NCI-H1092 (cell line): ENCODE measurements at regions not wholly inside any gene's neighbourhood (a gene's known extent, or its start where the extent isn't known, plus 50 kb on each side); places are given as distances from the start of the nearest gene placed in this dataset.

Source experiments
- DNase-seq: peaks from one replicate; lab custom pipeline; 2025; lab: John Stamatoyannopoulos, UW

GRCh38 chr9:109883623-109884022 lies 103.6 kb downstream of the PALM2AKAP2 start:
- DNase-seq: no peak

GRCh38 chr9:109886041-109886440 lies 106.0 kb downstream of the PALM2AKAP2 start:
- no peak for DNase-seq

GRCh38 chr9:109886617-109887016 lies 106.6 kb downstream of the PALM2AKAP2 start:
- DNase-seq: no peak

- no peak for DNase-seq
These were observed 107.1 kb downstream of the PALM2AKAP2 start for GRCh38 chr9:109887079-109887478.

GRCh38 chr9:109888695-109889094 lies 108.7 kb downstream of the PALM2AKAP2 start:
- DNase-seq: no peak

- DNase-seq: no peak
These were observed 109.5 kb downstream of the PALM2AKAP2 start for GRCh38 chr9:109889456-109889855.

GRCh38 chr9:109893241-109893640 lies 113.2 kb downstream of the PALM2AKAP2 start:
- DNase-seq: no peak

- DNase-seq: no peak
These were observed 114.5 kb downstream of the PALM2AKAP2 start for GRCh38 chr9:109894473-109894872.

- DNase-seq: no peak
These were observed 115.1 kb downstream of the PALM2AKAP2 start for GRCh38 chr9:109894921-109895758.

- DNase-seq: no peak
These were observed 121.2 kb downstream of the PALM2AKAP2 start for GRCh38 chr9:109901201-109901600.

- peak; percentile 31 for DNase-seq
These were observed 123.6 kb downstream of the PALM2AKAP2 start for GRCh38 chr9:109903515-109904138.

GRCh38 chr9:109904666-109905065 lies 124.7 kb downstream of the PALM2AKAP2 start:
- DNase-seq: no peak

- DNase-seq: no peak
These were observed 125.5 kb downstream of the PALM2AKAP2 start for GRCh38 chr9:109905472-109905871.

- DNase-seq: no peak
These were observed 126.9 kb downstream of the PALM2AKAP2 start for GRCh38 chr9:109906766-109907382.

GRCh38 chr9:109907400-109907799 lies 127.4 kb downstream of the PALM2AKAP2 start:
- DNase-seq: no peak

- DNase-seq: no peak
These were observed 127.9 kb downstream of the PALM2AKAP2 start for GRCh38 chr9:109907810-109908458.

- DNase-seq: no peak
These were observed 128.7 kb downstream of the PALM2AKAP2 start for GRCh38 chr9:109908459-109909390.

- no peak for DNase-seq
These were observed 130.9 kb downstream of the PALM2AKAP2 start for GRCh38 chr9:109910671-109911518.

- DNase-seq: no peak
These were observed 132.1 kb downstream of the PALM2AKAP2 start for GRCh38 chr9:109912082-109912582.
